Liver (tissue), 3 donors: ENCODE measurements at regions not wholly inside any gene's neighbourhood (a gene's known extent, or its start where the extent isn't known, plus 50 kb on each side); places are given as distances from the start of the nearest gene placed in this dataset.

Experiments used
- ATF3 ChIP-seq: IDR thresholded peaks from 2 replicates; pipeline ENCODE4 v1.6.1; 2016; ENCODE audit warnings: antibody characterized with exemption
- CTCF ChIP-seq: fragments of 150-350 bp; IDR thresholded peaks from 2 replicates; pipeline ENCODE4 v1.5.1; 2017; ENCODE audit warnings: improper control_type of control experiment, low read depth, low read length; ENCODE audit not compliant: missing input control
- EGR1 ChIP-seq, 2 donors: IDR thresholded peaks; 2 replicates each; pipeline ENCODE4 v1.6.1; 2016 to 2018; ENCODE audit warnings: antibody characterized with exemption in 2 of 2, low read depth in 2 of 2
- FOXA2 ChIP-seq: IDR thresholded peaks from 2 replicates; pipeline ENCODE4 v1.6.1; 2016; ENCODE audit warnings: antibody characterized with exemption
- GABPA ChIP-seq, 2 donors: IDR thresholded peaks in 1 of 2; conservative IDR thresholded peaks in 1 of 2; 2 replicates each; pipeline ENCODE4 v1.6.1; 2016; ENCODE audit warnings: antibody characterized with exemption in 2 of 2, mild to moderate bottlenecking in 1 of 2, moderate library complexity in 1 of 2
- HNF4G ChIP-seq: IDR thresholded peaks from 2 replicates; pipeline ENCODE4 v1.6.1; 2016; ENCODE audit warnings: antibody characterized with exemption
- JUND ChIP-seq, 2 donors: IDR thresholded peaks; 2 replicates each; pipeline ENCODE4 v1.6.1; 2016; ENCODE audit warnings: antibody characterized with exemption in 2 of 2
- MAX ChIP-seq: IDR thresholded peaks from 2 replicates; pipeline ENCODE4 v1.6.1; 2016; ENCODE audit warnings: antibody characterized with exemption
- RAD21 ChIP-seq, 2 donors: IDR thresholded peaks; 2 replicates each; pipeline ENCODE4 v1.6.1; 2016; ENCODE audit warnings: antibody characterized with exemption in 2 of 2, mild to moderate bottlenecking in 2 of 2
- REST ChIP-seq: IDR thresholded peaks from 2 replicates; pipeline ENCODE4 v1.6.1; 2016; ENCODE audit warnings: antibody characterized with exemption, mild to moderate bottlenecking
- YY1 ChIP-seq: IDR thresholded peaks from 2 replicates; pipeline ENCODE4 v1.6.1; 2016; ENCODE audit warnings: antibody characterized with exemption, mild to moderate bottlenecking
- donor health status: healthy.
- donor health status: healthy.

- TF ChIP-seq CTCF = no peak
- TF ChIP-seq RAD21 (IDR thresholded peaks at IDR 0.05) = no peak
- TF ChIP-seq ATF3 = no peak
- no peak for TF ChIP-seq FOXA2
- no peak for TF ChIP-seq GABPA (IDR thresholded peaks at IDR 0.05 in 1 of 2, conservative IDR thresholded peaks at IDR 0.05 in 1 of 2)
- TF ChIP-seq JUND (IDR thresholded peaks at IDR 0.05) = no peak
- no peak for TF ChIP-seq YY1
- no peak for TF ChIP-seq HNF4G
- TF ChIP-seq EGR1 (IDR thresholded peaks at IDR 0.05; ENCODE audit: low read depth in 2 of 2) = no peak
- TF ChIP-seq REST = no peak
- TF ChIP-seq MAX = no peak
These were observed 344.2 kb upstream of the CCNH start for GRCh38 chr5:87756951-87757350.
